ENCODE measurements at regions not wholly inside any gene's neighbourhood (a gene's known extent, or its start where the extent isn't known, plus 50 kb on each side); places are given as distances from the start of the nearest gene placed in this dataset.

DNA sequence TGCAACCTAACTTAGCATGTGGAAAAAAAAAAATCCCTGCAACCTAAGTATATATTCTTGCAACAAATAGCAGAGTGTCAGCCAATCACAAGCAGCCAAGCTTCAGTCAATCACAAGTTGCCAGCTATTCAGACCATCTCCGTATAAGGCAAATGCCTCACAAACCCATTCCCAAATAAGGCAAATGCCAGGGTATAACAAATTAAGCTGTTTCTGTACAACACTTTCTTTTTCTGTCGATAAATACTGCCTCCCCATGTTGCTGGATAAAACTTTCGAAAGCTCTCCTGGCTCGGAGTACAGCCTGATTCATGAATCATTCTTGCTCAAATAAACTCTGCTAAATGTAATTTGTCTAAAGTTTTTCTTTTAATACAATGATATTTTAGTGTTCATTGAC is 460.7 kb upstream of the SMIM31 start:
- intact Hi-C loops (cut with DNase I), result no loop called here
- no peaks in the 10 kb centered on the region for H3K9me3 ChIP-seq
- H3K27ac ChIP-seq, result no peak overlapping the region
- DNase-seq (no peak), ATAC-seq (no peak)
- WGBS, 2 donors, result 65 to 66% methylated on average over 4 of the region's 4 CpGs
- H3K4me3 ChIP-seq, result no peak overlapping the region
- H3K27me3 ChIP-seq, result no peaks in the 10 kb centered on the region
- H3K36me3 ChIP-seq (replicated peaks in 1 of 2; ENCODE audit: insufficient read depth in 1 of 2, low read depth in 2 of 2), result no peaks in the 10 kb centered on the region
- TF ChIP-seq, protein P1, sequence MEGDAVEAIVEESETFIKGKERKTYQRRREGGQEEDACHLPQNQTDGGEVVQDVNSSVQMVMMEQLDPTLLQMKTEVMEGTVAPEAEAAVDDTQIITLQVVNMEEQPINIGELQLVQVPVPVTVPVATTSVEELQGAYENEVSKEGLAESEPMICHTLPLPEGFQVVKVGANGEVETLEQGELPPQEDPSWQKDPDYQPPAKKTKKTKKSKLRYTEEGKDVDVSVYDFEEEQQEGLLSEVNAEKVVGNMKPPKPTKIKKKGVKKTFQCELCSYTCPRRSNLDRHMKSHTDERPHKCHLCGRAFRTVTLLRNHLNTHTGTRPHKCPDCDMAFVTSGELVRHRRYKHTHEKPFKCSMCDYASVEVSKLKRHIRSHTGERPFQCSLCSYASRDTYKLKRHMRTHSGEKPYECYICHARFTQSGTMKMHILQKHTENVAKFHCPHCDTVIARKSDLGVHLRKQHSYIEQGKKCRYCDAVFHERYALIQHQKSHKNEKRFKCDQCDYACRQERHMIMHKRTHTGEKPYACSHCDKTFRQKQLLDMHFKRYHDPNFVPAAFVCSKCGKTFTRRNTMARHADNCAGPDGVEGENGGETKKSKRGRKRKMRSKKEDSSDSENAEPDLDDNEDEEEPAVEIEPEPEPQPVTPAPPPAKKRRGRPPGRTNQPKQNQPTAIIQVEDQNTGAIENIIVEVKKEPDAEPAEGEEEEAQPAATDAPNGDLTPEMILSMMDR (IDR thresholded peaks at IDR 0.05), result no peak
- TF ChIP-seq POLR2A (IDR thresholded peaks at IDR 0.05), result no peak
- no peaks in the 10 kb centered on the region for H3K4me1 ChIP-seq

- no peak for TF ChIP-seq POLR2A (IDR thresholded peaks at IDR 0.05)
- TF ChIP-seq, protein P1 (IDR thresholded peaks at IDR 0.05), result no peak
- no peaks in the 10 kb centered on the region for H3K4me1 ChIP-seq
- no peaks in the 10 kb centered on the region for H3K9me3 ChIP-seq
- H3K4me3 ChIP-seq, result no peak overlapping the region
- no peaks in the 10 kb centered on the region for H3K27me3 ChIP-seq
- no peak for DNase-seq
- H3K36me3 ChIP-seq (replicated peaks in 1 of 2; ENCODE audit: insufficient read depth in 1 of 2, low read depth in 2 of 2), result no peaks in the 10 kb centered on the region
- intact Hi-C loops (cut with DNase I), result no loop called here
- 53 to 56% methylated on average over 2 of the region's 2 CpGs for WGBS, 2 donors
- no peak overlapping the region for H3K27ac ChIP-seq
- no peak for ATAC-seq
These were observed 460.2 kb upstream of the SMIM31 start for GRCh38 chr4:164293743-164294142.

DNA sequence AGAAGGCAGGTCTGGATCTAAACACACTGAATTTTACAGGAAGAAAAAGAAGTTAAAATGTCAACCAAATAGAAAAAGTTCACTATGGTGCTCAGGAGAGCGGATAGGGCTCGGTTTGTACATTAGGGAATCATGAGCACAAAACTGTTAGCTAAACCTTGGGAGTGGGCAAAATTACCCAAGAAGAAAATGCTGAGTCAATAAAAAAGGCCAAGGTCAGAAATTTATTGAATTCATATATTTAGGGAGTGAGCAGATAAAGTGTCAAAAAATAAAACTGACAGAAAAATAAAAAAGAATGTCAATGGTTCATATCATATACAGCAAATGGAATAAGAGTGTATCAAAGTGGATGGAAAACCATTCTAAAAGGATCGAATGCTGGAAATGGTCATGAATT is 452.5 kb upstream of the SMIM31 start:
- ATAC-seq (no peak), DNase-seq (no peak)
- Histone ChIP-seq H3K36me3 (replicated peaks in 1 of 2; ENCODE audit: insufficient read depth in 1 of 2, low read depth in 2 of 2) (no peaks in the 10 kb centered on the region), H3K27me3 (no peaks in the 10 kb centered on the region), H3K27ac (no peak overlapping the region), H3K4me1 (no peaks in the 10 kb centered on the region), H3K9me3 (no peaks in the 10 kb centered on the region), H3K4me3 (no peak overlapping the region)
- no peak for TF ChIP-seq POLR2A (IDR thresholded peaks at IDR 0.05)
- TF ChIP-seq, protein P1 (IDR thresholded peaks at IDR 0.05), result no peak
- intact Hi-C loops (cut with DNase I), result no loop called here
- WGBS, 2 donors, result 54 to 62% methylated on average over 3 of the region's 3 CpGs

DNA sequence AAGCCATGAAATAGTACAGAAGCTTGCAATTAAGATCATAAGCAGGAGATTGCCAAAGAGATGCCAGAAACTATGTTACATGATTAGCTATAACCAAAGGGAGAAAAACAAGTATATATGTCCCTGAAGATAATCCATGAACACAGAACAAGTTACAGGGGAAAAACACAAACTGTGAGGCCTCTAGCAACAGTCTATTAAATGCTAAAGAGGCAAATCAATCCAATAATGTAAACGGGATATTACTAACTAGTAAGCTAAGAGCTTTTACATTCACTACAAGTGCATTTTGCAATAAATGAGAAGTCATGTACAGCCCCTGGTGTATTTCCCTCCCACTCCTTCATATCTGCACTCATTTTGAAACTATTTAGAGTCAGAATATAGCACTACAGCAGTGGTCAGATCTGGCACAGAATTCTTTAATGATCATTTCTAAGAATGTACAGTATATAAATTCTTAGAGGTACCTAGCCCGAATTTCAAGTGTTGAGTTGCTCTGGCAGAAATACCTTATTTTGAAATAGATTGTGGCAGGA is 449.8 kb upstream of the SMIM31 start:
- WGBS, 2 donors, result 37 to 49% methylated on average over 2 of the region's 2 CpGs
- TF ChIP-seq, protein P1 (IDR thresholded peaks at IDR 0.05), result no peak
- no peak for TF ChIP-seq POLR2A (IDR thresholded peaks at IDR 0.05)
- Histone ChIP-seq H3K27me3 (no peaks in the 10 kb centered on the region), H3K36me3 (replicated peaks in 1 of 2; ENCODE audit: insufficient read depth in 1 of 2, low read depth in 2 of 2) (no peaks in the 10 kb centered on the region), H3K9me3 (no peaks in the 10 kb centered on the region), H3K4me3 (no peak overlapping the region), H3K27ac (no peak overlapping the region), H3K4me1 (no peaks in the 10 kb centered on the region)
- intact Hi-C loops (cut with DNase I), result no loop called here
- DNase-seq (no peak), ATAC-seq (no peak)

DNA sequence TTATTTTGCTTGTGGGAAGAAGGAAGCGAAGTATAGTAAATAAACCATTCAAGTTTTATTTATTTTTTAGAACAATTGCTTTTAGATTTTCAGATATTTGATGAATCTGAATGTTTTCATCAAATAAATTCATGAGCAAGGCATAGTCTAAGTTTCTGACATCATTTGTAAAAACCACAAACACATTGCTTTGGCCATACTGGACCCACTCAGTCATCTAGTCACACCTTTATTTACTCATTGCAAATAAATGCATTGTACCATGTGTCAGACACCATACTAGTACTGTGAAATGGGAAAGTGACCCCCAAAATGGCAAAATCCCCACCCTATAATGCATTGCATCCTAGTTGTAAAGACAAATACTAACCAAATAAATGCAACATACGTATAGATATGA is 449.1 kb upstream of the SMIM31 start:
- 59 to 61% methylated on average over 2 of the region's 2 CpGs for WGBS, 2 donors
- H3K9me3 ChIP-seq, result no peaks in the 10 kb centered on the region
- intact Hi-C loops (cut with DNase I), result no loop called here
- no peak for ATAC-seq
- TF ChIP-seq POLR2A (IDR thresholded peaks at IDR 0.05), result no peak
- TF ChIP-seq, protein P1 (IDR thresholded peaks at IDR 0.05), result no peak
- H3K4me3 ChIP-seq, result no peak overlapping the region
- H3K27ac ChIP-seq, result no peak overlapping the region
- H3K27me3 ChIP-seq, result no peaks in the 10 kb centered on the region
- no peaks in the 10 kb centered on the region for H3K36me3 ChIP-seq (replicated peaks in 1 of 2; ENCODE audit: insufficient read depth in 1 of 2, low read depth in 2 of 2)
- no peaks in the 10 kb centered on the region for H3K4me1 ChIP-seq
- no peak for DNase-seq

Data from body of pancreas (tissue), 4 donors.